ENCODE measurements at regions not wholly inside any gene's neighbourhood (a gene's known extent, or its start where the extent isn't known, plus 50 kb on each side); places are given as distances from the start of the nearest gene placed in this dataset.

- TF ChIP-seq CTCF (conservative IDR thresholded peaks at IDR 0.05) = no peak
- TF ChIP-seq EZH2 (IDR thresholded peaks at IDR 0.05; ENCODE audit: low read depth) = no peak
Measured at GRCh38 chr1:60540141-60540540, 466.6 kb upstream of the C1orf87 start.
